ENCODE measurements at regions not wholly inside any gene's neighbourhood (a gene's known extent, or its start where the extent isn't known, plus 50 kb on each side); places are given as distances from the start of the nearest gene placed in this dataset.

GRCh38 chr7:68789597-68789996 lies 808.7 kb upstream of the AUTS2 start:
- DNase-seq (ENCODE audit: low read depth), result no peak
- TF ChIP-seq CTCF (conservative IDR thresholded peaks at IDR 0.05; ENCODE audit: low read depth, low read length), result no peak
- no peak overlapping the region for H3K4me3 ChIP-seq (ENCODE audit: low read depth, low read length)

- TF ChIP-seq CTCF (conservative IDR thresholded peaks at IDR 0.05; ENCODE audit: low read depth, low read length), result no peak
- no peak overlapping the region for H3K4me3 ChIP-seq (ENCODE audit: low read depth, low read length)
- DNase-seq (ENCODE audit: low read depth), result no peak
These were observed 805.9 kb upstream of the AUTS2 start for GRCh38 chr7:68792351-68792750.

DNA sequence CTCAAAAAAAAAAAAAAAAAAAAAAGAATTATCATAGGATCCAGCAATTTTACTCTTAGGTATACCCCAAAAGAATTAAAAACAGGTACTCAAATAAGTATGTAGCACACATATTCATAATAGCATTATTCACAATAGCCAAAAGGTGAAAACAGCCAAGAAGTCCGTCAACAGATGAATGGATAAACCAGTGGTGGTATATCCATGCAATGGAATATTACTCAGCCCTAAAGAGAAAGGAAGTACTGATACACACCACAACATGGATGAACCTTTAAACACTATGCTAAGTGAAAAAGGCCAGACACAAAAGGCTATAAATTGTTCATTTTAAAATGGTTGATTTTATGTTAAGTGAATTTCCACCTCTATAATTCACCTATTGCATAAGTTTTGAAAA lies 804.8 kb upstream of the AUTS2 start:
- DNase-seq (ENCODE audit: low read depth), result no peak
- no peak overlapping the region for H3K4me3 ChIP-seq (ENCODE audit: low read depth, low read length)
- TF ChIP-seq CTCF (conservative IDR thresholded peaks at IDR 0.05; ENCODE audit: low read depth, low read length), result no peak

DNA sequence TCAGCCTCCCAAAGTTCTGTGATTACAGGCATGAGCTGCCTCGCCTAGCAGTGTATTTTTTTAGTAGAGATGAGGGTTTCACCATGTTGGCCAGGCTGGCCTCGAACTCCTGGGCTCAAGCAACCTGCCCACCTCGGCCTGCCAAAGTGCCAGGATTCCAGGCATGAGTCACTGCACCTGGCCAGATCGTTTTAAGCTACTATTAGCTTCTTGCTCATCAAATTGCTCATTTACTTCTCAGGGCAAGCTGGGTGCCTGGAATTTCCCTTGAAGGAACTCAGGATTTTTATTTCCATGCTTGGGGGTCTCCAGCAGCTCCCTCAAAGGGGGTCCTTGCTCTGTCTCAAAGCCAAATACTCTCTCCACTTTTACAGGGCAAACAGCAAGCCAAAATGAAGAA lies 798.0 kb upstream of the AUTS2 start:
- no peak overlapping the region for H3K4me3 ChIP-seq (ENCODE audit: low read depth, low read length)
- DNase-seq (ENCODE audit: low read depth), result peak; percentile 19
- no peak for TF ChIP-seq CTCF (conservative IDR thresholded peaks at IDR 0.05; ENCODE audit: low read depth, low read length)

- no peak for TF ChIP-seq CTCF (conservative IDR thresholded peaks at IDR 0.05; ENCODE audit: low read depth, low read length)
- DNase-seq (ENCODE audit: low read depth), result no peak
- H3K4me3 ChIP-seq (ENCODE audit: low read depth, low read length), result no peak overlapping the region
These were observed 793.1 kb upstream of the AUTS2 start for GRCh38 chr7:68805159-68805558.

DNA sequence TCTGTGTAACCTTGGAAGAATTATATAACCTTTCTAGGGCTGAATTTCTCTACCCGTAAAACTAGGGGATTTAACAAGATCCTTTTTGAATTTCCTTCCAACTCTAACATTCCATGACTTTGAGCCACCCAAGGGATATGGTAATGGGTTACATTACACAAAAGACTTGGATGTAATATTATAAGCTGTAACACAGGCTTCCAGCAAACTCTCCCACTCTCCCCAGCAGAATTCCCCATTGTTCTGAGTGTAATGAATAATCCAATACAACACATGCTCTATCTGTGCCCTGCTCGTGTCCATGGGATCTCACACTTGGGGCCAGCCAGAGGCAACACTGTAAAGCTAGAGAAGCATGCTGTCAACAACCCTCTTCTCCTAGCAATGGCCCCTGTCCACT lies 790.6 kb upstream of the AUTS2 start:
- TF ChIP-seq CTCF (conservative IDR thresholded peaks at IDR 0.05; ENCODE audit: low read depth, low read length), result no peak
- no peak for DNase-seq (ENCODE audit: low read depth)
- no peak overlapping the region for H3K4me3 ChIP-seq (ENCODE audit: low read depth, low read length)

- DNase-seq (ENCODE audit: low read depth), result no peak
- TF ChIP-seq CTCF (conservative IDR thresholded peaks at IDR 0.05; ENCODE audit: low read depth, low read length), result no peak
- H3K4me3 ChIP-seq (ENCODE audit: low read depth, low read length), result no peak overlapping the region
These were observed 784.7 kb upstream of the AUTS2 start for GRCh38 chr7:68813551-68814080.

Measured in epithelial cell of proximal tubule (primary cell).